ENCODE measurements at regions not wholly inside any gene's neighbourhood (a gene's known extent, or its start where the extent isn't known, plus 50 kb on each side); places are given as distances from the start of the nearest gene placed in this dataset.

DNA sequence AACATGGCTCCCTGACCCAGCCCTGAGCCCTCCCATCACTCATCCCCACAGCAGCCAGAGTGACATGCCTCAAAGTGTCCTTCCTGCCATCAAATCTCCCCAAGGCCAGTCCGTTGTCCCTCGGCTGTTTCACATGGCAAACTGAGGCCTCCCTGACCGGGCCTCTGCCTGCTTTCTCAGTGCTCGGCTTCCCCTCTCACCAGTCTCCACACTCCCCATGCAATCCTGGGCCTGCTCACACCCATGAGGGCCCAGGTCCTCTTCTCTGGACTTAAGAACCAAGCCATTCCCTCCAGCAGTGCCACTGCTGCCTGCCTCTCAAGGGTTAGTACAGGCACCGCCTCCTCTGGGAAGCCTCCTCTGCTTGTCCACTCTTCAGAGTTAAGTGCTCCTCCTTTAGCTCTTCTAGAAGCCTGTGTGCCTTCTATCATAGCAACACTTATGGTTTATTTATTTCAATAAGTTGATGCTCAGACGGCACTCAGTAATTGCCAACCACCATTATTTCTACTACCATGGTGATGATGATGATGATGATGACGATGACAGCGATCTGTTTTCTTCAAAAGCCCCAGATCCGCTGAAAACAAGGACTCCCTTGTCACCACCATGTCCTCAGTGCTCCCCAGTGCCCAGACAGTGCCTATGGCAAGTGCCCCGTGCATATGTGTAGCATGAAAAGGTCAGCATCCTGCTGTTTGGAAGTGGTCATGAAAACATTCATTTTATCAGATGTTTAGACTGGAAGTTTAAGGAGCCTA is 449.0 kb downstream of the CDH26 start:
- H3K9me3 Mint-ChIP-seq, result peaks cover 6% of the 10 kb centered on the region
- CTCF ChIA-PET, result no interaction called here
- no peak for DNase-seq
- H3K27ac Mint-ChIP-seq, result no peak overlapping the region
- no peaks in the 10 kb centered on the region for H3K27me3 Mint-ChIP-seq
- no peaks in the 10 kb centered on the region for H3K4me1 Mint-ChIP-seq
- H3K36me3 Mint-ChIP-seq, result no peaks in the 10 kb centered on the region
- no peak overlapping the region for H3K4me3 Mint-ChIP-seq

DNA sequence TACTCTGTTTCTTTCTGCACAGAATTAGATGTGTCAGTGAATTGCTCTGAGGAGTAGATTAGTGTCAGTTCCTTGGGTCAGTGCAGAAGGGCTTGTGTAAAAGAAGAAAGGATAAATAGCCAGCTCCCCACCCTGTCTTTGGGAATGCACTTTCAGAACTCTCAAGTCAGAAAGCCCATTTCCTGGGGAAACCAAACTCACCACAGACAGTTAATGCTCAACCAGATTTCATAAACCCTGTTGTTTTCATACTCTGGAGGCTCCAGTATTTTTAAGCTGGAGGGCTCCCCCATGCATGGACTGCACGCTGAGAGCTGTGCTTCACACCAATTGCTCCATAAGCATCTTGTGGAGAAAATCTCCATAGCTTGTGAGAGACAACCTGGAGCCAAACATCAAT is 449.7 kb downstream of the CDH26 start:
- DNase-seq, result no peak
- Mint-ChIP-seq H3K27me3 (no peaks in the 10 kb centered on the region), H3K27ac (no peak overlapping the region), H3K4me3 (no peak overlapping the region), H3K4me1 (no peaks in the 10 kb centered on the region), H3K36me3 (no peaks in the 10 kb centered on the region), H3K9me3 (peaks cover 6% of the 10 kb centered on the region)
- CTCF ChIA-PET, result no interaction called here

DNA sequence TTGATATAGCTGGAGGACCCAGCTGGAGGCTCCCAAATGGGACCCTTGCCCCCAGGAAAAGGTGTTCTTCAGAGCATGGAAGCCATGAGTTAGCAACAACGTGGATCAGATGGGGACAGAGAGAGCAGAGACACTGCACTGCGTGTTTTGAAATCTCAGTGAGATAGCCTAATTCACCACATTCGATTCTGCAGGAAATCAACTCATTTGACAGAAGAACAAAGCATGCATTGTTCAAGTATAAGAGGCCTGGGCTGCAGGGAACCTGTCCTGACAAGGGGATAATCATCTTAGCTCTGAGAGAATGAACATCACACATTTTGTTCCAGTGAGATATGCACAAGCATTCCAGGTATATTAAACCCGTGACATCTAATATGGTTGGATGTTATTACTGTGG is 450.2 kb downstream of the CDH26 start:
- DNase-seq, result no peak
- H3K27ac Mint-ChIP-seq, result no peak overlapping the region
- no peak overlapping the region for H3K4me3 Mint-ChIP-seq

DNA sequence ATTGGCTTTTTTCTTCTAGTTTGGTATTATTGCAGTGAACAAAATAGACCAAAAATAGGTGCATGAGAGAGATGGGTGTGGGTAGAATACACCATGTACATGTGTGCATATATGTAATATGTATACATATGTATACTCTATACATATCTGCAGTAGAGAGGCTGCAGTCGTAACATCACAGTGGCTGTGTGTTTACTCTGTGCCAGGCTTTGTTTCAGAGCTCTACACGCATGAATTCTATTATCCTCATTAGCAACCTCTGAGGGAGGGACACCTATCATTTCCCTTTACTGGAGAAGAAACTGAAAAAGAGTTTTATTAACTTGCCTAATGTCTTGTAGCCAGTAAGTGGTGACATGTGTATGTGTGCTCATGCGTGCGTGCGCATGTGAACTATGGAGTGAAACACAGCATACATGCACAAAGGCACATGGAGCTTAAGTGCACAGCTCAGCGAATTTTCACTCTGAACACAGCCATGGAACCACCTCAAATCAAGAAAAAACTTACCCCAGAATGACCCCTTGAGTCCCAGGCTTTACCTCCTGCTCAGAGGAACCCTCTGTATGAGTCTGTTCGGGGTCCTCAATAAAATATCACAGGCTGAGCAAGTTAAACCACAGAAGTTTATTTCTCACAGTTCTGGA is 452.5 kb downstream of the CDH26 start:
- H3K36me3 Mint-ChIP-seq, result no peaks in the 10 kb centered on the region
- CTCF ChIA-PET, result no interaction called here
- no peaks in the 10 kb centered on the region for H3K4me1 Mint-ChIP-seq
- no peaks in the 10 kb centered on the region for H3K27me3 Mint-ChIP-seq
- H3K27ac Mint-ChIP-seq, result no peak overlapping the region
- no peak overlapping the region for H3K4me3 Mint-ChIP-seq
- H3K9me3 Mint-ChIP-seq, result peaks cover 6% of the 10 kb centered on the region
- DNase-seq, result no peak

More for the DNA sequence above, 450.2 kb downstream of the CDH26 start:
- CTCF ChIA-PET, result no interaction called here
- Mint-ChIP-seq H3K4me1 (no peaks in the 10 kb centered on the region), H3K36me3 (no peaks in the 10 kb centered on the region), H3K27me3 (no peaks in the 10 kb centered on the region), H3K9me3 (peaks cover 6% of the 10 kb centered on the region)

DNA sequence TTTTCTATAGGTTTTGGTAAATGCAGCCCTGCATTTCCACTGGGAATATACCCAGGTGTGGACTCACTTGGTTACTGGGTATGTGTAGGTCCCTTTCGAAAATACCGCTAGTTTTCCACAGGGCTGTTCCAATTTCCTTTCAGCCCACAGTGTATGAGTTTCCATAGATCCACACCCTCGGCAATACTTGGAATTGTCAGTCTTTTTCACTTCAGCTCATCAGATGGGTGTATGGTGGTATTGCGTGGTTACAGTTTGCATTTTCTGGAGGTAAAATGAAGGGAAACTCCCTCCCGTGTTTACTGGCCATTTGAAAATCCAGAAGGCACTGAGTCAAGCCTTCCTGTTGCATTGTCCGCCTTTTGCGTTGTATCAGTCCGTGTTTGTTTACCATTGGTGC is 453.6 kb downstream of the CDH26 start:
- Mint-ChIP-seq H3K4me1 (no peaks in the 10 kb centered on the region), H3K27ac (no peak overlapping the region), H3K27me3 (no peaks in the 10 kb centered on the region), H3K36me3 (no peaks in the 10 kb centered on the region), H3K4me3 (no peak overlapping the region), H3K9me3 (peaks cover 6% of the 10 kb centered on the region)
- CTCF ChIA-PET, result no interaction called here
- no peak for DNase-seq

DNA sequence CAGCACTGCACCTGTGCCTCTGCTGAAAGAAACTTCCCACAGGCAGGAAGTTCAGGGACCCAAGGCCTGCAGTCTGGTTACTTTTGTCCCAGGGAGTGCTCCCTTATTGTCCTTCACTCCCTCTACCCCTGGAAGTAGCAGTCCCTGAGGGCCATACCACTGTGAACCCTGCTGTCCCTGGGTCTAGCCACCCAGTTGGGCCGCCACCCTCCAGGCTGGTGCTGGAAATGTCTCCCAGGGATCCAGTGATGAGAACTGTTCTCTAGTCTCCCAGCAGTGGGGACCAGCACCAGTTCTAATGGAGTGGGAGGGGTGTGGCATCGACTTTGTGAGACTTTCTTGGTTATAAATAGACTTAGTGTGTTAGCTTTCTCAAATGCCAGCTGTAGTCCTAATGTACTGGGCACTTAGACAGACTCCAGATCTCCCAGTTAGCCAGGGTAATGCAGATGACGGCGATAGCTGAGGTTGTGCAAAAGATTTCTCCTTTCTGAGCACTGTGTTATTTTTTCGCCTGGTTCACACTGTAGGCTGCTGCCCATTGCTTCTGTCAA is 462.5 kb downstream of the CDH26 start:
- H3K36me3 Mint-ChIP-seq, result no peaks in the 10 kb centered on the region
- H3K27ac Mint-ChIP-seq, result no peak overlapping the region
- H3K4me3 Mint-ChIP-seq, result no peak overlapping the region
- H3K4me1 Mint-ChIP-seq, result peaks cover 13% of the 10 kb centered on the region
- DNase-seq, result no peak
- no peaks in the 10 kb centered on the region for H3K9me3 Mint-ChIP-seq
- CTCF ChIA-PET, result no interaction called here
- peaks cover 9% of the 10 kb centered on the region for H3K27me3 Mint-ChIP-seq

DNA sequence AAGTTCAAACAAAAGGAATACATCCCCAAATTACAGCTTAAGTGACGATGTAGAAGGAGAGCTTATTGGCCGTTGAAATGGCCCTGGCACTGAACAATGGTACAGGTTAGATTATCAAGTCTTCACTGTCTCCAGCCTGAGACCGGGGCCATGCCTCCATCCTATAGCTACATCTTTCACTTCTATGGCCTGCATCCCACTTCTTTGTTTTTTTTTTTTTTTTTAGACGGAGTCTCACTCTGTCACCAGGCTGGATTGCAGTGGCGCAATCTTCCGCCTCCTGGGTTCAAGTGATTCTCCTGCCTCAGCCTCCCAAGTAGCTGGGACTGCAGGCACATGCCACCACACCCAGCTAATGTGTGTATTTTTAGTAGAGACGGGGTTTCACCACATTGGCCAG is 464.6 kb downstream of the CDH26 start:
- no peak for DNase-seq
- Mint-ChIP-seq H3K9me3 (no peaks in the 10 kb centered on the region), H3K36me3 (no peaks in the 10 kb centered on the region), H3K4me3 (no peak overlapping the region), H3K27me3 (peaks cover 9% of the 10 kb centered on the region), H3K27ac (no peak overlapping the region), H3K4me1 (peaks cover 3% of the 10 kb centered on the region)
- CTCF ChIA-PET, result no interaction called here

DNA sequence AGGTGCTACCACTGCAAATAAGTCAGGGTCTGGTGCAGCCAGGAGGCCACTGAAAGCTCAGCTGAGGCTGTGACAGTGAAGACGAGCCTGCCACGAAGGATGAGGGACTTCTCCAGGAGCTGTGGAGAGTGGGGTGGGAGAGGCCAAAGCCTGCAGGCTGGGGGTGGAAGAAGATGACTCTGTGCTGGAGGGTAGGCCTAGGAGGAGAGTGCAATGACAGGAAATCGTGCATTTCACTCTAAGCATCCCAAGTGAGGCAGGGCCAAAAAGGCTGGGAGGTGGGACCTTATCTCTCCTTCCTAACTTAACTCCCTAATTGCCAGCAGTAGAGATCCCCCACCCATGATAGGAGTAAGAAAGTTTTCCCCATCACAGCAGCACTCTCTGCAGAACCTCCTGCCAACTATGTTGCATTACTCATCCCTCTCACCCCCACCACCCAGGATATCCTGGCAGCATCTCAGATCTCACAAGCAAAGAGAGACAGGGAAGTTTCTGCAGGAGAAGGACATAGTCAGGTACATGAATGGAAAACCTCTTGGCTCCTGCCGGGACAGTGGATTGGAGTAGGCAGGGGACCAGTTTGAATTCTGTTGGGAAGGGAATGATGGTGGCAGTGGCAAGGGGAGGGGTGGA is 466.2 kb downstream of the CDH26 start:
- Mint-ChIP-seq H3K27ac (no peak overlapping the region), H3K9me3 (no peaks in the 10 kb centered on the region), H3K27me3 (peaks cover 3% of the 10 kb centered on the region), H3K4me3 (no peak overlapping the region), H3K4me1 (no peaks in the 10 kb centered on the region), H3K36me3 (no peaks in the 10 kb centered on the region)
- DNase-seq, result no peak
- CTCF ChIA-PET, result no interaction called here

DNA sequence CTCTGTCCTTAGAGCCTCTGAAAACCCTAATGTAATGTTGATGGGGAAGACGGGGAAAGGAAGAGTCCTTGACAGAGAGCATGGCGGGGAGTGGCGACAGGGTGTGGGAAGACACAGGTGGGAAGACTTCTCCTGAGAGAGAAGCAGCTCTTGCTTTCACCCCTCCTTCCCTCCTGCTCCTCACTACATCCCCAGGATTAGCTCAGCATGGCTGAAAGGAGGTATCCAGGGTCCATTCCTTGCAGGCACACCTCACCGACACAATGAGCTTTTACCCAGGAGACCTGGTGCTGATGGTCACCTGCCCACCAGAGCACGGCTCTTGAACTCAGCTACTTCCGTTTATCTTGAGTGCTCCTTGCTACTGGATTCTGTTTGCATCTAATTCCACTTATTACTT is 469.3 kb downstream of the CDH26 start:
- no peaks in the 10 kb centered on the region for H3K36me3 Mint-ChIP-seq
- no peaks in the 10 kb centered on the region for H3K9me3 Mint-ChIP-seq

DNA sequence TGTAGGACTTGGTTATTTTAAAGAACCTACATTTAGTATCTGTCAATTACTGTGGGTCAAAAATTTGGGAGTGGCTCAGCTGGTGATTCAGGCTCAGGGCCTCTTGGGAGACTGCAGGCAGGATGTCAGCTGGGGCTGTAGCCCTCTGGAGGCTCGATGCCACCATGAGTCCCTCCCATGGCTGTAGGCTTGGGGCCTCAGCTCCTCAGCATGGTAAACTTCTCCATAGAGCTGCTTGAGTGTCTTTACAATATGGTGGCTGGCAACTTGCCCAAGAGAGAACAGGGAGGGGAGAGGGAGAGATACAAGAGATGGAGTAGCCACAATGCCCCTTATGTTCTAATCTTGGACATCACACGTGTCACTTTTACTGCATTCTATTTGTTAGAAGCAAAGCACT is 470.4 kb downstream of the CDH26 start:
- Mint-ChIP-seq H3K27ac (no peak overlapping the region), H3K4me1 (no peaks in the 10 kb centered on the region)
- CTCF ChIA-PET, result no interaction called here

More for the DNA sequence above, 469.3 kb downstream of the CDH26 start:
- CTCF ChIA-PET, result no interaction called here
- Mint-ChIP-seq H3K27ac (no peak overlapping the region), H3K27me3 (peaks cover 3% of the 10 kb centered on the region), H3K4me3 (no peak overlapping the region), H3K4me1 (no peaks in the 10 kb centered on the region)
- DNase-seq, result no peak

DNA sequence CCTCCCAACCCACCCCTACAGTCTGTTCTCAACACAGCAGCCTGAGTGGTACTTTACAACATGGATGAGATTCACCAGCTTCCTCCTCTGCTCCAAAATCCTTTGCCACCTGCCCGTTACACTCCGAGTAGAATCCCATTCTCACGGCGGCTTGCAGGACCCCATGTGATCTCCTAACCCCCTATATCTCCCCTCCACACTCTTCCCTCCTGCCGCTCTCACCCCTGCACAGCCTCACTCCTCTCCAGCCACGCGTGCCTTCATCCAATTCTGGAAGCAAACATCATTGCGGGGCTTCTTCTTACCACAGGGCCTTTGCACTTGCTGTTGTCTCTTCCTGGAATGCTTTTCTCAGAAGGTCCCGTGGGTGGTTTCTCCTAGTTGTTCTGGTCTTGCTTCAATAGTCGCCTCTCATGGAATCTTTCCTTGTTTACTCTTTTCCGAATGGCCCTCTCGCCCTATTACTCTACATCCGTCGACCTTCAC is 472.3 kb downstream of the CDH26 start:
- Mint-ChIP-seq H3K4me1 (no peaks in the 10 kb centered on the region), H3K27ac (no peak overlapping the region), H3K36me3 (no peaks in the 10 kb centered on the region), H3K4me3 (no peak overlapping the region), H3K27me3 (no peaks in the 10 kb centered on the region), H3K9me3 (no peaks in the 10 kb centered on the region)
- CTCF ChIA-PET, result no interaction called here
- no peak for DNase-seq

More for the DNA sequence above, 470.4 kb downstream of the CDH26 start:
- no peak for DNase-seq
- Mint-ChIP-seq H3K36me3 (no peaks in the 10 kb centered on the region), H3K9me3 (no peaks in the 10 kb centered on the region), H3K27me3 (peaks cover 3% of the 10 kb centered on the region), H3K4me3 (no peak overlapping the region)

DNA sequence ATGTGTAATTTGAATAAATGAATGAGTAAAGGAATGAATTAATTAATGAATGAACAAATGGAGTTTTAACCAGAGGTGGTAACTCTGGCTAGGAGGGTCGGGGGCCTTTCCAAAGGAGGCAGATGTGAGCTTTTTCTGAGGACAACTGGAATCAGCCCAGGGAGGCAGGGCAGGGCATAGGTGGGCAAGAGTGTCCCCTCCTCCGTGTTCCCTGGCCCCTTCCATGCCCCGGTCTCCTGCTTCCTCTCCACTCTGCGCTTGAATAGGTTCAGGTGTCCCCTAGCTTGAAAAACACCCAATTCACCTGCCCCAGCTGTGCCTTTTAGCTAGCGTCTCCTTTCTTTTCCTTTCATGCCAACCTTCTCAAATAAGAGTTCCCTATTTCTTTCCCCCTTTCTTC is 473.1 kb downstream of the CDH26 start:
- no peak overlapping the region for H3K27ac Mint-ChIP-seq
- H3K4me3 Mint-ChIP-seq, result no peak overlapping the region
- CTCF ChIA-PET, result no interaction called here
- H3K4me1 Mint-ChIP-seq, result no peaks in the 10 kb centered on the region
- H3K36me3 Mint-ChIP-seq, result no peaks in the 10 kb centered on the region
- no peak for DNase-seq
- H3K27me3 Mint-ChIP-seq, result no peaks in the 10 kb centered on the region
- no peaks in the 10 kb centered on the region for H3K9me3 Mint-ChIP-seq

DNA sequence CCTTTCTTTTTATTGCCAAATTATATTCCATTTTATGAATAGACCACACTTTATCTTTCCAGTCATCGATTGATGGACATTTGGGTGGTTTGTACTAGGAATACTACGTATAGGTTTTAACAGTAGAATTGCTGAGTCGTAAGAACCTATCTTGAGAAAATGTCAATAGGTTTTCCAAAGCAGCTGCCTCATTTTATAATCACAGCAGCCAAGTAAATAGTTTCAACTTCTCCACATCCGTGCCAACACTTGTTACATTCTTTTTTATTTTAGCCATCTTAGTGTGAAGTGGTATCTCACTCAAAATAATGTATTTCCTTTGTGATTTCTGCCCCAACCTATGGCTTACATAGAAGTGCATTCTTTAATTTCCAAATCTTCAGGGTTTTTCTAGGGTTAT is 479.2 kb downstream of the CDH26 start:
- no peaks in the 10 kb centered on the region for H3K36me3 Mint-ChIP-seq
- no peak for DNase-seq
- H3K27ac Mint-ChIP-seq, result no peak overlapping the region
- H3K4me1 Mint-ChIP-seq, result no peaks in the 10 kb centered on the region
- no peaks in the 10 kb centered on the region for H3K27me3 Mint-ChIP-seq
- CTCF ChIA-PET, result no interaction called here
- H3K9me3 Mint-ChIP-seq, result no peaks in the 10 kb centered on the region
- H3K4me3 Mint-ChIP-seq, result no peak overlapping the region

DNA sequence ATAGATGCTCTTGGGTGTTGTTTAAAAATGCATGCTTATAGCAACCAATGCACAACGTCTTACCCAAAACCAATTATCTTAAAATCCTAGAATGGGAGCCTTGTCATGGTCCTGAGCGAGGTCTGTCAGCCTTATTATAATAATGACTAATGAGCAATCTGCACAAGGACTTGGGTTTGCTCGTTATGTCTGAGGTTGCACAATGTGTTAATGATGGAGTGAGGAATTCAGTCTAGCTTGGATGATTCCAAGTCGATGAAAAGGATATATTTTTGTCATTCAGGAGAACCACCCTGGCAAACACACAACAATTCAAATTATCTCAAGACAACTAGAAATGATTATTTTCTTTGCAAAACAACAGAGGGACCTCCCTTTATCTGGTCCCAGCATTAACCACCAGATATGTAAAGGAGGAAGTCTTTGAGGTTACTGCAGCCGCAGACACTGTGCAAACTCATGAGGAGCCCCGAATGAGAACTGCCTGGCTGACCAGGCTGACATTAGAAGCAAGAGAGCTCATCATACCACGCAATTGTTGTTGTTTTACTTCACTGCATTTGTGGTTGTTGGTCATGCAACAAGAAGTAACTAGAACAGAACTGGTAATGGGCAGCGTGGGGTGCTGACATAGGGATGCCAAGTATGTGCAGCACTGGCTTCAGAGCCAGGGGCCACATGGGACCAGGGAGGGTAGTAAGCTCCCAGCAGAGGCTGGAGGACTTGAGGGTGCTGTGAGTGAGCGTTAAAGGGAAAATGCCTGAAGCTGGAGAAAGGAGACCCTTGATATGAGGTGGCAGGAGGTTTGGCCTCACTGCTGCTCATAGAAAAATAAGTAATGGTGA is 488.3 kb downstream of the CDH26 start:
- H3K4me3 Mint-ChIP-seq, result no peak overlapping the region
- no peaks in the 10 kb centered on the region for H3K27me3 Mint-ChIP-seq
- CTCF ChIA-PET, result no interaction called here
- no peak overlapping the region for H3K27ac Mint-ChIP-seq
- H3K36me3 Mint-ChIP-seq, result no peaks in the 10 kb centered on the region
- no peaks in the 10 kb centered on the region for H3K9me3 Mint-ChIP-seq
- DNase-seq, result no peak
- peaks cover 2% of the 10 kb centered on the region for H3K4me1 Mint-ChIP-seq

Data from activated naive CD4-positive, alpha-beta T cell treated with anti-CD3 and anti-CD28 coated beads, Interleukin-2, amount 10 ng/mL, durations not matched to agents 7 days and 5 days (primary cell).